ENCODE measurements at regions not wholly inside any gene's neighbourhood (a gene's known extent, or its start where the extent isn't known, plus 50 kb on each side); places are given as distances from the start of the nearest gene placed in this dataset.

DNA sequence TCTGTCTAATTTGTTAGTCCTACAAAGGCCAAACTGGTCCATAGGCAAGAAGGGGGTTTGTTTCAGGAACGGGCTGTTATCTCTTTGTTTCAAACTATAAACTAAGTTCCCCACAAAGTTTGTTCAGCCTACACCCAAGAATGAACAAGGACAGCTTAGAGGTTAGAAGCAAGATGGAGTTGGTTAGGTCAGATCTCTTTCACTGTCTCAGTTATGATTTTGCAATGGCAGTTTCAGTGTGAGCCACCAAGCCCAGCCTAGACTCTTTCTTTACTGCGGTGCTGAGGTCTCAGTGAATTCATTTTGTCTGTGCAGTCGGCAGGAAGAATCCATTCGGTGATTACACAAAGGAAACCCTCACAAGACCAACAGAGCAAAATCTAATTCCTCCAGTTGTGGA lies 56.6 kb upstream of the ABCC4 start:
- no peak overlapping the region for H4K8ac ChIP-seq (replicated peaks; ENCODE audit: insufficient read length, low read depth, low read length)
- H3T11ph ChIP-seq (ENCODE audit: low read length): no peak overlapping the region
- H2AK5ac ChIP-seq (ENCODE audit: insufficient read length, low read length): no peak overlapping the region
- WGBS (ENCODE audit: extremely low coverage, insufficient read length, low lambda C conversion rate): no CpG with 5 or more reads among the region's 4 CpGs
- H3K23ac ChIP-seq (ENCODE audit: insufficient read length, low read depth, low read length): no peak overlapping the region
- no peak overlapping the region for H3K27ac Mint-ChIP-seq
- no peaks in the 10 kb centered on the region for H3K27me3 ChIP-seq (ENCODE audit: insufficient read depth, low read length)
- no peaks in the 10 kb centered on the region for H3K79me1 ChIP-seq (ENCODE audit: insufficient read depth, low read depth, low read length, poor library complexity, severe bottlenecking)
- no peaks in the 10 kb centered on the region for H3K4me1 ChIP-seq (ENCODE audit: insufficient read depth, low read length)
- DNase-seq: no peak
- H2AFZ ChIP-seq (ENCODE audit: low read length): no peak overlapping the region
- H3K4ac ChIP-seq (ENCODE audit: low read depth, low read length): no peak overlapping the region
- no peak overlapping the region for H3K14ac ChIP-seq (ENCODE audit: insufficient read depth, low read length)
- no peak overlapping the region for H2BK15ac ChIP-seq (ENCODE audit: low read depth, low read length)
- TF ChIP-seq, protein P1, sequence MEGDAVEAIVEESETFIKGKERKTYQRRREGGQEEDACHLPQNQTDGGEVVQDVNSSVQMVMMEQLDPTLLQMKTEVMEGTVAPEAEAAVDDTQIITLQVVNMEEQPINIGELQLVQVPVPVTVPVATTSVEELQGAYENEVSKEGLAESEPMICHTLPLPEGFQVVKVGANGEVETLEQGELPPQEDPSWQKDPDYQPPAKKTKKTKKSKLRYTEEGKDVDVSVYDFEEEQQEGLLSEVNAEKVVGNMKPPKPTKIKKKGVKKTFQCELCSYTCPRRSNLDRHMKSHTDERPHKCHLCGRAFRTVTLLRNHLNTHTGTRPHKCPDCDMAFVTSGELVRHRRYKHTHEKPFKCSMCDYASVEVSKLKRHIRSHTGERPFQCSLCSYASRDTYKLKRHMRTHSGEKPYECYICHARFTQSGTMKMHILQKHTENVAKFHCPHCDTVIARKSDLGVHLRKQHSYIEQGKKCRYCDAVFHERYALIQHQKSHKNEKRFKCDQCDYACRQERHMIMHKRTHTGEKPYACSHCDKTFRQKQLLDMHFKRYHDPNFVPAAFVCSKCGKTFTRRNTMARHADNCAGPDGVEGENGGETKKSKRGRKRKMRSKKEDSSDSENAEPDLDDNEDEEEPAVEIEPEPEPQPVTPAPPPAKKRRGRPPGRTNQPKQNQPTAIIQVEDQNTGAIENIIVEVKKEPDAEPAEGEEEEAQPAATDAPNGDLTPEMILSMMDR (conservative IDR thresholded peaks at IDR 0.05): no peak
- no peak overlapping the region for H2BK12ac ChIP-seq (ENCODE audit: insufficient read length, low read depth, low read length)
- no peak overlapping the region for H3K56ac ChIP-seq (ENCODE audit: insufficient read length, low read depth, low read length)
- no peak overlapping the region for H3K9ac ChIP-seq (ENCODE audit: extremely low read depth, insufficient read length, low read length)
- H4K5ac ChIP-seq (ENCODE audit: insufficient read length, low read depth, low read length): no peak overlapping the region
- H3K9me3 ChIP-seq (ENCODE audit: control insufficient read depth, low read depth, low read length): no peaks in the 10 kb centered on the region
- H4K20me1 ChIP-seq (ENCODE audit: control insufficient read depth, insufficient read depth, insufficient read length): no peaks in the 10 kb centered on the region
- no peaks in the 10 kb centered on the region; the same call in 1 of the 2 replicates for H3K27me3 Mint-ChIP-seq (ENCODE audit: low read depth)
- H3K23me2 ChIP-seq (ENCODE audit: insufficient read length, low read depth, low read length, poor library complexity, severe bottlenecking): no peaks in the 10 kb centered on the region
- H3K36me3 Mint-ChIP-seq (ENCODE audit: insufficient read depth in 1 of 3, low read depth in 3 of 3): peaks cover 0 to 4% (median 0%) of the 10 kb centered on the region in 3 experiments; a peak in 2 of 7 replicates
- H3K9me3 Mint-ChIP-seq: peaks cover 11 to 14% of the 10 kb centered on the region in 2 experiments
- no peak overlapping the region for H3K27ac ChIP-seq (ENCODE audit: insufficient read length, low read depth, low read length)
- H4K91ac ChIP-seq (ENCODE audit: insufficient read length, low read depth, low read length): no peak overlapping the region
- H3K4me3 Mint-ChIP-seq: no peak overlapping the region
- H2BK5ac ChIP-seq (ENCODE audit: insufficient read length, low read length): no peak overlapping the region
- no peak overlapping the region for H2BK120ac ChIP-seq (ENCODE audit: low read depth, low read length, poor library complexity, severe bottlenecking)
- H3K18ac ChIP-seq (ENCODE audit: insufficient read length, low read depth, low read length): no peak overlapping the region
- no peaks in the 10 kb centered on the region for H3K79me2 ChIP-seq (ENCODE audit: insufficient read depth, low read length)
- no peak overlapping the region for H2BK20ac ChIP-seq (ENCODE audit: low read depth, low read length, poor library complexity, severe bottlenecking)
- H3K4me1 Mint-ChIP-seq: peaks cover 7 to 23% of the 10 kb centered on the region in 2 experiments
- no peak overlapping the region for H3K4me2 ChIP-seq (ENCODE audit: insufficient read depth, insufficient read length, low read length)

All from H9 (cell line).